T-cell (primary cell): ENCODE measurements at regions not wholly inside any gene's neighbourhood (a gene's known extent, or its start where the extent isn't known, plus 50 kb on each side); places are given as distances from the start of the nearest gene placed in this dataset.

ENCODE experiments used
- ATAC-seq, 4 experiments: fragments of 200-7000 bp in 3 of 4; fragments of 150-1000 bp in 1 of 4; cut with Tn5 transposase; replicated peaks in 1 of 4; 1 replicate in 3 of 4; 2 replicates in 1 of 4; pipeline ENCODE4 v1.10.0; 2021; ENCODE audit warnings: moderate library complexity in 3 of 4, mild to moderate bottlenecking in 2 of 4, moderate number of reproducible peaks in 1 of 4
- CTCF ChIA-PET, 2 donors: fragments of 300-600 bp; sonication (Branson Sonifier 250); formaldehyde crosslinking; loops; one replicate each; lab custom pipeline; 2022; ENCODE audit warnings: antibody characterized with exemption in 2 of 2; lab: Charles Lee
- POLR2A ChIA-PET, 2 donors: fragments of 300-600 bp; sonication (Branson Sonifier 250); formaldehyde crosslinking; loops; one replicate each; lab custom pipeline; 2022; ENCODE audit warnings: antibody characterized with exemption in 2 of 2; lab: Charles Lee
- DNase-seq, 35 experiments: peaks; one replicate each; pipeline versions ENCODE4 v3.0.0 to v3.0.0-alpha.2; 2013 to 2023
- H3K27ac ChIP-seq: one replicate; pipeline ENCODE4 v1.5.1; 2013; ENCODE audit warnings: low read length
- H3K27me3 ChIP-seq, 2 experiments: replicated peaks in 1 of 2; 1 replicate in 1 of 2; 2 replicates in 1 of 2; pipeline versions ENCODE4 v1.6.1 to v1.7.0; 2013; ENCODE audit warnings: low read length in 1 of 2, mixed read lengths in 1 of 2; ENCODE audit not compliant: control insufficient read depth in 2 of 2, insufficient read depth in 2 of 2; ENCODE audit errors: extremely low read depth in 1 of 2
- H3K36me3 ChIP-seq, 2 donors: 1 replicate in 1 of 2; 2 replicates in 1 of 2; pipeline versions ENCODE4 v1.6.1 to v1.7.0; 2013; ENCODE audit warnings: low read length in 1 of 2; ENCODE audit not compliant: control insufficient read depth in 2 of 2, insufficient read depth in 1 of 2; ENCODE audit errors: extremely low read depth in 1 of 2
- H3K4me1 ChIP-seq, 2 experiments: 1 replicate in 1 of 2; 2 replicates in 1 of 2; pipeline versions ENCODE4 v1.6.1 to v1.7.0; 2013; ENCODE audit warnings: low read length in 2 of 2, mixed read lengths in 1 of 2; ENCODE audit not compliant: insufficient read depth in 2 of 2, control insufficient read depth in 1 of 2; ENCODE audit errors: extremely low read depth in 1 of 2
- H3K4me3 ChIP-seq, 2 donors: 1 replicate in 1 of 2; 2 replicates in 1 of 2; pipeline versions ENCODE4 v1.5.1 to v1.7.0; 2013; ENCODE audit warnings: mild to moderate bottlenecking in 2 of 2, low read length in 1 of 2, moderate library complexity in 1 of 2; ENCODE audit not compliant: control insufficient read depth in 1 of 2; ENCODE audit errors: extremely low read depth in 1 of 2
- H3K9me3 ChIP-seq: 2 replicates; pipeline ENCODE4 v1.7.0; 2013
- H3K27ac Mint-ChIP-seq, 2 donors: one replicate each; pipeline ENCODE4 v1.8.0; 2020 to 2021; ENCODE audit warnings: mild to moderate bottlenecking in 2 of 2, mixed read lengths in 2 of 2
- H3K27me3 Mint-ChIP-seq, 2 donors: one replicate each; pipeline ENCODE4 v1.8.0; 2021 to 2022; ENCODE audit warnings: mixed read lengths in 2 of 2
- H3K36me3 Mint-ChIP-seq: one replicate; pipeline ENCODE4 v1.8.0; 2021; ENCODE audit warnings: mixed read lengths
- H3K4me1 Mint-ChIP-seq, 3 donors: one replicate each; pipeline ENCODE4 v1.8.0; 2020 to 2022; ENCODE audit warnings: mixed read lengths in 3 of 3, mild to moderate bottlenecking in 1 of 3
- H3K4me3 Mint-ChIP-seq, 3 donors: one replicate each; pipeline ENCODE4 v1.8.0; 2020 to 2022; ENCODE audit warnings: mild to moderate bottlenecking in 3 of 3, mixed read lengths in 3 of 3, moderate library complexity in 3 of 3
- H3K9me3 Mint-ChIP-seq, 3 donors: one replicate each; pipeline ENCODE4 v1.8.0; 2020 to 2022; ENCODE audit warnings: mixed read lengths in 3 of 3
- WGBS: methylation state at CpG from one replicate; pipeline ENCODE4 v1.1.5; 2013; ENCODE audit warnings: missing lambda C conversion rate; ENCODE audit not compliant: insufficient coverage; 5-methylcytosine and 5-hydroxymethylcytosine counted together

- ATAC-seq (no peak), DNase-seq (no peak)
- H3K27me3 ChIP-seq, result peaks cover 0 to 5% of the 10 kb centered on the region in 2 experiments
- Mint-ChIP-seq H3K36me3 (no peaks in the 10 kb centered on the region), H3K9me3 (no peaks in the 10 kb centered on the region), H3K4me3 (no peak overlapping the region), H3K27ac (no peak overlapping the region), H3K27me3 (peaks cover 7 to 22% of the 10 kb centered on the region in 2 donors), H3K4me1 (no peaks in the 10 kb centered on the region)
- no peaks in the 10 kb centered on the region for H3K9me3 ChIP-seq
- no peak overlapping the region for H3K4me3 ChIP-seq
- ChIA-PET POLR2A (no interaction called here), CTCF (no interaction called here)
- no peak overlapping the region for H3K27ac ChIP-seq
- no peaks in the 10 kb centered on the region for H3K4me1 ChIP-seq
- 88% methylated on average over 1 of the region's 2 CpGs for WGBS
- no peaks in the 10 kb centered on the region for H3K36me3 ChIP-seq
These were observed 345.3 kb downstream of the EN1 start for GRCh38 chr2:118502106-118502505.

- Mint-ChIP-seq H3K27ac (no peak overlapping the region), H3K4me3 (no peak overlapping the region), H3K27me3 (peaks cover 3 to 20% of the 10 kb centered on the region in 2 donors), H3K36me3 (no peaks in the 10 kb centered on the region), H3K9me3 (no peaks in the 10 kb centered on the region), H3K4me1 (no peaks in the 10 kb centered on the region)
- POLR2A ChIA-PET, result no interaction called here
- no peak overlapping the region for H3K4me3 ChIP-seq
- no peaks in the 10 kb centered on the region for H3K4me1 ChIP-seq
- H3K27ac ChIP-seq, result no peak overlapping the region
- H3K36me3 ChIP-seq, result no peaks in the 10 kb centered on the region
- ATAC-seq (no peak), DNase-seq (no peak)
- CTCF ChIA-PET, result no interaction called here
- no peaks in the 10 kb centered on the region for H3K9me3 ChIP-seq
- peaks cover 0 to 5% of the 10 kb centered on the region in 2 experiments for H3K27me3 ChIP-seq
These were observed 348.5 kb downstream of the EN1 start for GRCh38 chr2:118498943-118499342.

GRCh38 chr2:118496870-118497611, 350.4 kb downstream of the EN1 start:
- no peaks in the 10 kb centered on the region for H3K4me1 ChIP-seq
- Mint-ChIP-seq H3K4me3 (no peak overlapping the region), H3K27ac (no peak overlapping the region), H3K4me1 (no peaks in the 10 kb centered on the region), H3K27me3 (peaks cover 3 to 19% of the 10 kb centered on the region in 2 donors), H3K36me3 (no peaks in the 10 kb centered on the region), H3K9me3 (peaks cover 2 to 3% (median 3%) of the 10 kb centered on the region in 3 donors)
- no peak for DNase-seq
- ATAC-seq, result no peak
- WGBS, result 73% methylated on average over 5 of the region's 7 CpGs
- no peaks in the 10 kb centered on the region for H3K36me3 ChIP-seq
- ChIA-PET POLR2A (no interaction called here), CTCF (no interaction called here)
- H3K9me3 ChIP-seq, result no peaks in the 10 kb centered on the region
- no peak overlapping the region for H3K27ac ChIP-seq
- no peak overlapping the region for H3K4me3 ChIP-seq
- peaks cover 0 to 5% of the 10 kb centered on the region in 2 experiments for H3K27me3 ChIP-seq

GRCh38 chr2:118496467-118496866, 351.0 kb downstream of the EN1 start:
- Mint-ChIP-seq H3K4me1 (no peaks in the 10 kb centered on the region), H3K9me3 (peaks cover 5 to 6% (median 5%) of the 10 kb centered on the region in 3 donors), H3K4me3 (no peak overlapping the region), H3K27ac (no peak overlapping the region), H3K27me3 (peaks cover 3 to 21% of the 10 kb centered on the region in 2 donors), H3K36me3 (no peaks in the 10 kb centered on the region)
- H3K36me3 ChIP-seq, result no peaks in the 10 kb centered on the region
- WGBS, result 92% methylated on average over 4 of the region's 5 CpGs
- H3K9me3 ChIP-seq, result no peaks in the 10 kb centered on the region
- no peak for DNase-seq
- ChIA-PET CTCF (no interaction called here), POLR2A (no interaction called here)
- no peaks in the 10 kb centered on the region for H3K4me1 ChIP-seq
- no peak overlapping the region for H3K4me3 ChIP-seq
- H3K27me3 ChIP-seq, result peaks cover 0 to 5% of the 10 kb centered on the region in 2 experiments
- no peak overlapping the region for H3K27ac ChIP-seq
- ATAC-seq, result no peak

GRCh38 chr2:118495290-118495689, 352.2 kb downstream of the EN1 start:
- peak in 1 of 4 experiments; percentile 43 for ATAC-seq

GRCh38 chr2:118493213-118493612, 354.2 kb downstream of the EN1 start:
- no peak for DNase-seq
- H3K27ac Mint-ChIP-seq, result no peak overlapping the region
- H3K4me3 Mint-ChIP-seq, result no peak overlapping the region
- no peaks in the 10 kb centered on the region for H3K9me3 ChIP-seq
- no peaks in the 10 kb centered on the region for H3K36me3 ChIP-seq
- no peaks in the 10 kb centered on the region for H3K4me1 ChIP-seq
- no peak overlapping the region for H3K27ac ChIP-seq
- no peaks in the 10 kb centered on the region for H3K4me1 Mint-ChIP-seq
- WGBS, result 70% methylated on average over 3 of the region's 7 CpGs
- CTCF ChIA-PET, result no interaction called here
- peaks cover 0 to 11% of the 10 kb centered on the region in 2 experiments for H3K27me3 ChIP-seq
- peaks cover 3 to 12% of the 10 kb centered on the region in 2 donors for H3K27me3 Mint-ChIP-seq
- no peaks in the 10 kb centered on the region for H3K36me3 Mint-ChIP-seq
- POLR2A ChIA-PET, result no interaction called here
- H3K4me3 ChIP-seq, result no peak overlapping the region
- no peak for ATAC-seq
- H3K9me3 Mint-ChIP-seq, result peaks cover 5 to 6% (median 5%) of the 10 kb centered on the region in 3 donors

More at GRCh38 chr2:118495290-118495689, 352.2 kb downstream of the EN1 start:
- Histone ChIP-seq H3K4me3 (no peak overlapping the region), H3K4me1 (no peaks in the 10 kb centered on the region), H3K27me3 (peaks cover 0 to 5% of the 10 kb centered on the region in 2 experiments), H3K9me3 (no peaks in the 10 kb centered on the region), H3K36me3 (no peaks in the 10 kb centered on the region), H3K27ac (no peak overlapping the region)
- Mint-ChIP-seq H3K36me3 (no peaks in the 10 kb centered on the region), H3K9me3 (peaks cover 5 to 6% (median 5%) of the 10 kb centered on the region in 3 donors), H3K27me3 (peaks cover 3 to 18% of the 10 kb centered on the region in 2 donors), H3K4me3 (no peak overlapping the region), H3K27ac (no peak overlapping the region), H3K4me1 (no peaks in the 10 kb centered on the region)
- ChIA-PET CTCF (no interaction called here), POLR2A (no interaction called here)
- no peak for DNase-seq
- WGBS, result 100% methylated on average over 1 of the region's 4 CpGs
